ENCODE measurements at regions not wholly inside any gene's neighbourhood (a gene's known extent, or its start where the extent isn't known, plus 50 kb on each side); places are given as distances from the start of the nearest gene placed in this dataset.

GRCh38 chr11:110947096-110947495 is 234.9 kb upstream of the ARHGAP20 start:
- ChIA-PET POLR2A (no interaction called here), CTCF (no interaction called here)
- H3K9me3 Mint-ChIP-seq = no peaks in the 10 kb centered on the region
- peaks cover 2% of the 10 kb centered on the region for H3K27me3 Mint-ChIP-seq
- H3K36me3 Mint-ChIP-seq (ENCODE audit: low read depth) = no peaks in the 10 kb centered on the region
- DNase-seq = no peak
- no peak for TF ChIP-seq CTCF (IDR thresholded peaks at IDR 0.05)
- H3K27ac Mint-ChIP-seq = no peak overlapping the region
- H3K4me3 Mint-ChIP-seq = no peak overlapping the region
- intact Hi-C loops (cut with micrococcal nuclease) = no loop called here
- ATAC-seq = no peak
- H3K4me1 Mint-ChIP-seq (ENCODE audit: low read depth) = no peaks in the 10 kb centered on the region

- no peak for ATAC-seq
- TF ChIP-seq CTCF (IDR thresholded peaks at IDR 0.05) = no peak
- Mint-ChIP-seq H3K4me3 (no peak overlapping the region), H3K9me3 (no peaks in the 10 kb centered on the region), H3K36me3 (ENCODE audit: low read depth) (no peaks in the 10 kb centered on the region), H3K27me3 (peaks cover 2% of the 10 kb centered on the region), H3K4me1 (ENCODE audit: low read depth) (no peaks in the 10 kb centered on the region), H3K27ac (no peak overlapping the region)
- no peak for DNase-seq
- POLR2A ChIA-PET = no interaction called here
- CTCF ChIA-PET = no interaction called here
- intact Hi-C loops (cut with micrococcal nuclease) = no loop called here
Measured at GRCh38 chr11:110939471-110939870, 227.2 kb upstream of the ARHGAP20 start.

- Mint-ChIP-seq H3K4me3 (no peak overlapping the region), H3K9me3 (no peaks in the 10 kb centered on the region), H3K4me1 (ENCODE audit: low read depth) (no peaks in the 10 kb centered on the region), H3K36me3 (ENCODE audit: low read depth) (no peaks in the 10 kb centered on the region), H3K27ac (no peak overlapping the region), H3K27me3 (no peaks in the 10 kb centered on the region)
- POLR2A ChIA-PET = no interaction called here
- intact Hi-C loops (cut with micrococcal nuclease) = no loop called here
- ATAC-seq (no peak), DNase-seq (no peak)
- CTCF ChIA-PET = no interaction called here
- TF ChIP-seq CTCF (IDR thresholded peaks at IDR 0.05) = no peak
Measured at GRCh38 chr11:110935018-110935640, 222.9 kb upstream of the ARHGAP20 start.

GRCh38 chr11:110929129-110929528 is 216.9 kb upstream of the ARHGAP20 start:
- no peak for DNase-seq
- ATAC-seq = no peak
- Mint-ChIP-seq H3K4me1 (ENCODE audit: low read depth) (no peaks in the 10 kb centered on the region), H3K27me3 (no peaks in the 10 kb centered on the region), H3K9me3 (peaks cover 2% of the 10 kb centered on the region), H3K36me3 (ENCODE audit: low read depth) (no peaks in the 10 kb centered on the region), H3K27ac (no peak overlapping the region), H3K4me3 (no peak overlapping the region)
- CTCF ChIA-PET = no interaction called here
- no peak for TF ChIP-seq CTCF (IDR thresholded peaks at IDR 0.05)
- intact Hi-C loops (cut with micrococcal nuclease) = no loop called here
- POLR2A ChIA-PET = interaction anchor here (0.6 kb wide), 1 partner anchor 751 kb away, joined by 6 read pairs; no protein-coding TSS in a partner anchor

- Mint-ChIP-seq H3K4me3 (no peak overlapping the region), H3K27ac (no peak overlapping the region), H3K9me3 (peaks cover 2% of the 10 kb centered on the region), H3K4me1 (ENCODE audit: low read depth) (no peaks in the 10 kb centered on the region), H3K27me3 (no peaks in the 10 kb centered on the region), H3K36me3 (ENCODE audit: low read depth) (no peaks in the 10 kb centered on the region)
- no peak for TF ChIP-seq CTCF (IDR thresholded peaks at IDR 0.05)
- CTCF ChIA-PET = interaction anchor here (1.0 kb wide), 1 partner anchor 302 kb away, joined by 3 read pairs; no protein-coding TSS in a partner anchor
- DNase-seq (no peak), ATAC-seq (no peak)
- intact Hi-C loops (cut with micrococcal nuclease) = no loop called here
- POLR2A ChIA-PET = no interaction called here
Measured at GRCh38 chr11:110928391-110928790, 216.2 kb upstream of the ARHGAP20 start.

Measured in activated CD8-positive, alpha-beta T cell treated with anti-CD3 and anti-CD28 coated beads for 36 hours (primary cell).